Lower leg skin (tissue), 4 donors: ENCODE measurements at regions not wholly inside any gene's neighbourhood (a gene's known extent, or its start where the extent isn't known, plus 50 kb on each side); places are given as distances from the start of the nearest gene placed in this dataset.

Source experiments
- DNase-seq, 2 donors: peaks; one replicate each; pipeline ENCODE4 v3.0.0-alpha.2; 2019; ENCODE audit warnings: low spot score in 2 of 2
- H3K4me3 ChIP-seq: fragments of 200-600 bp; sonication (generic); 2 replicates; pipeline ENCODE4 v1.5.1; 2017; ENCODE audit warnings: mild to moderate bottlenecking, low read depth; ENCODE audit not compliant: poor library complexity, severe bottlenecking
- CTCF ChIP-seq, 3 donors: fragments of 450-650 bp; IDR thresholded peaks; one replicate each; pipeline ENCODE4 v1.5.1; 2016; ENCODE audit warnings: antibody characterized with exemption in 3 of 3, mild to moderate bottlenecking in 3 of 3, moderate library complexity in 2 of 3
- POLR2A ChIP-seq, 2 donors: fragments of 450-650 bp; IDR thresholded peaks; one replicate each; pipeline ENCODE4 v1.6.1; 2016 to 2017; ENCODE audit warnings: antibody characterized with exemption in 2 of 2, mild to moderate bottlenecking in 1 of 2, moderate library complexity in 1 of 2
- WGBS, 2 donors: methylation state at CpG; one replicate each; pipeline ENCODE4 v1.1.5; 2018; 5-methylcytosine and 5-hydroxymethylcytosine counted together
- intact Hi-C: fragments of 100-400 bp; cut with DNase I; formaldehyde crosslinking; loops from one replicate; pipeline ENCODE4 v1.15.0; 2023; ENCODE audit warnings: low total_unique reads

GRCh38 chr3:135310317-135310716 lies 515.3 kb downstream of the EPHB1 start:
- no peak for DNase-seq
- H3K4me3 ChIP-seq: no peak overlapping the region
- intact Hi-C loops: no loop called here
- 36 to 46% methylated on average over 4 of the region's 4 CpGs for WGBS, 2 donors
- TF ChIP-seq CTCF (IDR thresholded peaks at IDR 0.05): no peak
- TF ChIP-seq POLR2A (IDR thresholded peaks at IDR 0.05): no peak

GRCh38 chr3:135311699-135312098 lies 516.6 kb downstream of the EPHB1 start:
- no peak for DNase-seq
- no peak for TF ChIP-seq POLR2A (IDR thresholded peaks at IDR 0.05)
- no peak for TF ChIP-seq CTCF (IDR thresholded peaks at IDR 0.05)
- intact Hi-C loops: no loop called here
- WGBS, 2 donors: 60 to 68% methylated on average over 5 of the region's 5 CpGs
- no peak overlapping the region for H3K4me3 ChIP-seq

GRCh38 chr3:135314237-135314636 lies 519.2 kb downstream of the EPHB1 start:
- intact Hi-C loops: no loop called here
- WGBS, 2 donors: 79 to 97% methylated on average over 1 of the region's 1 CpG
- TF ChIP-seq POLR2A (IDR thresholded peaks at IDR 0.05) (no peak), CTCF (IDR thresholded peaks at IDR 0.05) (no peak)
- no peak overlapping the region for H3K4me3 ChIP-seq
- DNase-seq: no peak

GRCh38 chr3:135324301-135324700 lies 529.2 kb downstream of the EPHB1 start:
- intact Hi-C loops: no loop called here
- no peak for DNase-seq
- 17 to 23% methylated on average over 5 of the region's 5 CpGs for WGBS, 2 donors
- H3K4me3 ChIP-seq: no peak overlapping the region
- no peak for TF ChIP-seq CTCF (IDR thresholded peaks at IDR 0.05)
- TF ChIP-seq POLR2A (IDR thresholded peaks at IDR 0.05): no peak

GRCh38 chr3:135325096-135325495 lies 530.0 kb downstream of the EPHB1 start:
- no peak for DNase-seq

More at GRCh38 chr3:135325096-135325495, 530.0 kb downstream of the EPHB1 start:
- TF ChIP-seq POLR2A (IDR thresholded peaks at IDR 0.05): no peak
- no peak for TF ChIP-seq CTCF (IDR thresholded peaks at IDR 0.05)
- intact Hi-C loops: no loop called here
- no peak overlapping the region for H3K4me3 ChIP-seq
- 37 to 47% methylated on average over 1 of the region's 1 CpG for WGBS, 2 donors
